ENCODE measurements at regions not wholly inside any gene's neighbourhood (a gene's known extent, or its start where the extent isn't known, plus 50 kb on each side); places are given as distances from the start of the nearest gene placed in this dataset.

- no peak for TF ChIP-seq SP1 (IDR thresholded peaks at IDR 0.05)
- no peak for TF ChIP-seq CTCF (IDR thresholded peaks at IDR 0.05; ENCODE audit: low read depth, low read length, missing input control)
- TF ChIP-seq YY1 (IDR thresholded peaks at IDR 0.05), result no peak
- TF ChIP-seq, protein P1, sequence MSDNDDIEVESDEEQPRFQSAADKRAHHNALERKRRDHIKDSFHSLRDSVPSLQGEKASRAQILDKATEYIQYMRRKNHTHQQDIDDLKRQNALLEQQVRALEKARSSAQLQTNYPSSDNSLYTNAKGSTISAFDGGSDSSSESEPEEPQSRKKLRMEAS (IDR thresholded peaks at IDR 0.05), result no peak
- TF ChIP-seq TAF1 (conservative IDR thresholded peaks at IDR 0.05), result no peak
- no peak for TF ChIP-seq ATF3 (IDR thresholded peaks at IDR 0.05)
- no peak for TF ChIP-seq FOXA1 (IDR thresholded peaks at IDR 0.05)
- TF ChIP-seq EGR1 (IDR thresholded peaks at IDR 0.05; ENCODE audit: low read depth in 2 of 2), result no peak
- TF ChIP-seq JUND (IDR thresholded peaks at IDR 0.05), result no peak
- TF ChIP-seq HNF4A (conservative IDR thresholded peaks at IDR 0.05), result no peak
- TF ChIP-seq, protein P2, sequence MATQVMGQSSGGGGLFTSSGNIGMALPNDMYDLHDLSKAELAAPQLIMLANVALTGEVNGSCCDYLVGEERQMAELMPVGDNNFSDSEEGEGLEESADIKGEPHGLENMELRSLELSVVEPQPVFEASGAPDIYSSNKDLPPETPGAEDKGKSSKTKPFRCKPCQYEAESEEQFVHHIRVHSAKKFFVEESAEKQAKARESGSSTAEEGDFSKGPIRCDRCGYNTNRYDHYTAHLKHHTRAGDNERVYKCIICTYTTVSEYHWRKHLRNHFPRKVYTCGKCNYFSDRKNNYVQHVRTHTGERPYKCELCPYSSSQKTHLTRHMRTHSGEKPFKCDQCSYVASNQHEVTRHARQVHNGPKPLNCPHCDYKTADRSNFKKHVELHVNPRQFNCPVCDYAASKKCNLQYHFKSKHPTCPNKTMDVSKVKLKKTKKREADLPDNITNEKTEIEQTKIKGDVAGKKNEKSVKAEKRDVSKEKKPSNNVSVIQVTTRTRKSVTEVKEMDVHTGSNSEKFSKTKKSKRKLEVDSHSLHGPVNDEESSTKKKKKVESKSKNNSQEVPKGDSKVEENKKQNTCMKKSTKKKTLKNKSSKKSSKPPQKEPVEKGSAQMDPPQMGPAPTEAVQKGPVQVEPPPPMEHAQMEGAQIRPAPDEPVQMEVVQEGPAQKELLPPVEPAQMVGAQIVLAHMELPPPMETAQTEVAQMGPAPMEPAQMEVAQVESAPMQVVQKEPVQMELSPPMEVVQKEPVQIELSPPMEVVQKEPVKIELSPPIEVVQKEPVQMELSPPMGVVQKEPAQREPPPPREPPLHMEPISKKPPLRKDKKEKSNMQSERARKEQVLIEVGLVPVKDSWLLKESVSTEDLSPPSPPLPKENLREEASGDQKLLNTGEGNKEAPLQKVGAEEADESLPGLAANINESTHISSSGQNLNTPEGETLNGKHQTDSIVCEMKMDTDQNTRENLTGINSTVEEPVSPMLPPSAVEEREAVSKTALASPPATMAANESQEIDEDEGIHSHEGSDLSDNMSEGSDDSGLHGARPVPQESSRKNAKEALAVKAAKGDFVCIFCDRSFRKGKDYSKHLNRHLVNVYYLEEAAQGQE (IDR thresholded peaks at IDR 0.05), result no peak
Measured at GRCh38 chr18:60656553-60656952, 284.0 kb upstream of the MC4R start.
